H9 (cell line): ENCODE measurements at regions not wholly inside any gene's neighbourhood (a gene's known extent, or its start where the extent isn't known, plus 50 kb on each side); places are given as distances from the start of the nearest gene placed in this dataset.

Experiments used
- DNase-seq: peaks from one replicate; pipeline ENCODE4 v3.0.0-alpha.2; 2017
- H2AFZ ChIP-seq: one replicate; pipeline ENCODE4 v1.6.1; 2013; ENCODE audit warnings: mild to moderate bottlenecking, low read length, control low read depth, moderate library complexity
- H2AK5ac ChIP-seq: 2 replicates; pipeline ENCODE4 v1.6.1; 2013; ENCODE audit warnings: low read length, control low read depth, mixed read lengths; ENCODE audit not compliant: insufficient read length
- H2BK120ac ChIP-seq: one replicate; pipeline ENCODE4 v1.6.1; 2013; ENCODE audit warnings: low read depth, mild to moderate bottlenecking, low read length, control low read depth, inconsistent platforms; ENCODE audit not compliant: poor library complexity, severe bottlenecking
- H2BK12ac ChIP-seq: 2 replicates; pipeline ENCODE4 v1.6.1; 2013; ENCODE audit warnings: low read length, control low read depth, mixed read lengths, low read depth; ENCODE audit not compliant: insufficient read length
- H2BK15ac ChIP-seq: 2 replicates; pipeline ENCODE4 v1.6.1; 2013; ENCODE audit warnings: low read depth, low read length, control low read depth
- H2BK20ac ChIP-seq: one replicate; pipeline ENCODE4 v1.6.1; 2013; ENCODE audit warnings: low read depth, mild to moderate bottlenecking, low read length, control low read depth, inconsistent platforms; ENCODE audit not compliant: poor library complexity, severe bottlenecking
- H2BK5ac ChIP-seq: 2 replicates; pipeline ENCODE4 v1.6.1; 2013; ENCODE audit warnings: low read length, control low read depth, mixed read lengths; ENCODE audit not compliant: insufficient read length
- H3K14ac ChIP-seq: 2 replicates; pipeline ENCODE4 v1.6.1; 2013; ENCODE audit warnings: low read length, control low read depth; ENCODE audit not compliant: insufficient read depth
- H3K18ac ChIP-seq: 2 replicates; pipeline ENCODE4 v1.6.1; 2013; ENCODE audit warnings: low read depth, mild to moderate bottlenecking, mixed read lengths, low read length, control low read depth; ENCODE audit not compliant: insufficient read length
- H3K23ac ChIP-seq: 2 replicates; pipeline ENCODE4 v1.6.1; 2013; ENCODE audit warnings: low read length, control low read depth, mixed read lengths, low read depth; ENCODE audit not compliant: insufficient read length
- H3K23me2 ChIP-seq: 2 replicates; pipeline ENCODE4 v1.6.1; 2013; ENCODE audit warnings: low read depth, mild to moderate bottlenecking, mixed read lengths, low read length, control low read depth; ENCODE audit not compliant: insufficient read length, poor library complexity, severe bottlenecking
- H3K27ac ChIP-seq: 2 replicates; pipeline ENCODE4 v1.5.1; 2013; ENCODE audit warnings: low read length, control low read depth, mixed read lengths, low read depth; ENCODE audit not compliant: insufficient read length
- H3K27me3 ChIP-seq: 2 replicates; pipeline ENCODE4 v1.6.1; 2013; ENCODE audit warnings: low read length, control low read depth, inconsistent platforms; ENCODE audit not compliant: insufficient read depth
- H3K4ac ChIP-seq: 2 replicates; pipeline ENCODE4 v1.6.1; 2013; ENCODE audit warnings: low read depth, mild to moderate bottlenecking, control low read depth, inconsistent platforms, low read length, moderate library complexity
- H3K4me1 ChIP-seq: 2 replicates; pipeline ENCODE4 v1.6.1; 2013; ENCODE audit warnings: low read length, control low read depth, inconsistent platforms; ENCODE audit not compliant: insufficient read depth
- H3K4me2 ChIP-seq: 2 replicates; pipeline ENCODE4 v1.6.1; 2013; ENCODE audit warnings: low read length, control low read depth, mixed read lengths; ENCODE audit not compliant: insufficient read length, insufficient read depth
- H3K56ac ChIP-seq: 2 replicates; pipeline ENCODE4 v1.6.1; 2013; ENCODE audit warnings: low read depth, mild to moderate bottlenecking, mixed read lengths, low read length, control low read depth; ENCODE audit not compliant: insufficient read length
- H3K79me1 ChIP-seq: 2 replicates; pipeline ENCODE4 v1.6.1; 2013; ENCODE audit warnings: low read depth, mild to moderate bottlenecking, moderate library complexity, low read length, control low read depth, inconsistent platforms; ENCODE audit not compliant: insufficient read depth, poor library complexity, severe bottlenecking
- H3K79me2 ChIP-seq: 2 replicates; pipeline ENCODE4 v1.6.1; 2013; ENCODE audit warnings: low read length, control low read depth, inconsistent platforms; ENCODE audit not compliant: insufficient read depth
- H3K9ac ChIP-seq: 2 replicates; pipeline ENCODE4 v1.6.1; 2013; ENCODE audit warnings: low read length, control low read depth, mixed read lengths; ENCODE audit not compliant: insufficient read length; ENCODE audit errors: extremely low read depth
- H3K9me3 ChIP-seq: one replicate; pipeline ENCODE4 v1.6.1; 2013; ENCODE audit warnings: low read depth, low read length, inconsistent platforms; ENCODE audit not compliant: control insufficient read depth
- H3T11ph ChIP-seq: one replicate; pipeline ENCODE4 v1.6.1; 2013; ENCODE audit warnings: mild to moderate bottlenecking, low read length, control low read depth, inconsistent platforms
- H4K20me1 ChIP-seq: one replicate; pipeline ENCODE4 v1.6.1; 2013; ENCODE audit not compliant: control insufficient read depth, insufficient read length, insufficient read depth
- H4K5ac ChIP-seq: 2 replicates; pipeline ENCODE4 v1.6.1; 2013; ENCODE audit warnings: low read depth, mild to moderate bottlenecking, mixed read lengths, low read length, control low read depth; ENCODE audit not compliant: insufficient read length
- H4K8ac ChIP-seq: replicated peaks from 2 replicates; pipeline ENCODE4 v1.6.1; 2013; ENCODE audit warnings: low read length, control low read depth, mixed read lengths, low read depth; ENCODE audit not compliant: insufficient read length
- H4K91ac ChIP-seq: 2 replicates; pipeline ENCODE4 v1.6.1; 2013; ENCODE audit warnings: low read depth, mild to moderate bottlenecking, moderate library complexity, mixed read lengths, low read length, control low read depth; ENCODE audit not compliant: insufficient read length
- H3K27ac Mint-ChIP-seq, 3 experiments: 2 replicates in 2 of 3; 3 replicates in 1 of 3; pipeline ENCODE4 v1.8.0; 2020 to 2021; ENCODE audit warnings: mixed read lengths in 3 of 3, mild to moderate bottlenecking in 1 of 3, moderate library complexity in 1 of 3
- H3K27me3 Mint-ChIP-seq: 2 replicates; pipeline ENCODE4 v1.8.0; 2021; ENCODE audit warnings: low read depth, mild to moderate bottlenecking, moderate library complexity, mixed read lengths
- H3K36me3 Mint-ChIP-seq, 3 experiments: 2 replicates in 2 of 3; 3 replicates in 1 of 3; pipeline ENCODE4 v1.8.0; 2020 to 2021; ENCODE audit warnings: low read depth in 3 of 3, mixed read lengths in 3 of 3; ENCODE audit not compliant: insufficient read depth in 1 of 3
- H3K4me1 Mint-ChIP-seq, 2 experiments: 2 replicates each; pipeline ENCODE4 v1.8.0; 2020; ENCODE audit warnings: mixed read lengths in 2 of 2
- H3K4me3 Mint-ChIP-seq, 2 experiments: 2 replicates in 1 of 2; 3 replicates in 1 of 2; pipeline ENCODE4 v1.8.0; 2020 to 2021; ENCODE audit warnings: mild to moderate bottlenecking in 2 of 2, mixed read lengths in 2 of 2, moderate library complexity in 1 of 2
- H3K9me3 Mint-ChIP-seq, 2 experiments: 2 replicates in 1 of 2; 3 replicates in 1 of 2; pipeline ENCODE4 v1.8.0; 2020; ENCODE audit warnings: mild to moderate bottlenecking in 2 of 2, mixed read lengths in 2 of 2, moderate library complexity in 1 of 2
- WGBS: extraction: QIAGEN DNeasy Blood & Tissue Kit; methylation state at CpG from one replicate; pipeline ENCODE4 v1.1.7; 2013; ENCODE audit warnings: missing lambda C conversion rate, low lambda C conversion rate, mixed read lengths; ENCODE audit not compliant: insufficient read length; ENCODE audit errors: extremely low coverage; 5-methylcytosine and 5-hydroxymethylcytosine counted together
- TF ChIP-seq, protein P1 (sequence below): fragments of 200-600 bp; sonication (generic); conservative IDR thresholded peaks from 3 replicates; pipeline ENCODE4 v1.8.0; 2021; ENCODE audit warnings: antibody characterized with exemption, mild to moderate bottlenecking

GRCh38 chr3:1469687-1470086 lies 376.9 kb downstream of the CNTN6 start:
- no peak overlapping the region for H3K56ac ChIP-seq
- no peak overlapping the region for H2BK12ac ChIP-seq
- H3K79me1 ChIP-seq, result no peaks in the 10 kb centered on the region
- no peaks in the 10 kb centered on the region for H3K4me1 ChIP-seq
- no peak overlapping the region for H3K23ac ChIP-seq
- H3K79me2 ChIP-seq, result no peaks in the 10 kb centered on the region
- no peaks in the 10 kb centered on the region for H3K27me3 Mint-ChIP-seq
- TF ChIP-seq, protein P1, sequence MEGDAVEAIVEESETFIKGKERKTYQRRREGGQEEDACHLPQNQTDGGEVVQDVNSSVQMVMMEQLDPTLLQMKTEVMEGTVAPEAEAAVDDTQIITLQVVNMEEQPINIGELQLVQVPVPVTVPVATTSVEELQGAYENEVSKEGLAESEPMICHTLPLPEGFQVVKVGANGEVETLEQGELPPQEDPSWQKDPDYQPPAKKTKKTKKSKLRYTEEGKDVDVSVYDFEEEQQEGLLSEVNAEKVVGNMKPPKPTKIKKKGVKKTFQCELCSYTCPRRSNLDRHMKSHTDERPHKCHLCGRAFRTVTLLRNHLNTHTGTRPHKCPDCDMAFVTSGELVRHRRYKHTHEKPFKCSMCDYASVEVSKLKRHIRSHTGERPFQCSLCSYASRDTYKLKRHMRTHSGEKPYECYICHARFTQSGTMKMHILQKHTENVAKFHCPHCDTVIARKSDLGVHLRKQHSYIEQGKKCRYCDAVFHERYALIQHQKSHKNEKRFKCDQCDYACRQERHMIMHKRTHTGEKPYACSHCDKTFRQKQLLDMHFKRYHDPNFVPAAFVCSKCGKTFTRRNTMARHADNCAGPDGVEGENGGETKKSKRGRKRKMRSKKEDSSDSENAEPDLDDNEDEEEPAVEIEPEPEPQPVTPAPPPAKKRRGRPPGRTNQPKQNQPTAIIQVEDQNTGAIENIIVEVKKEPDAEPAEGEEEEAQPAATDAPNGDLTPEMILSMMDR, result no peak
- H3K27ac ChIP-seq, result no peak overlapping the region
- H3K4ac ChIP-seq, result no peak overlapping the region
- H3K9me3 ChIP-seq, result no peaks in the 10 kb centered on the region
- peaks cover 0 to 2% of the 10 kb centered on the region in 2 experiments; a peak in 1 of 5 replicates for H3K9me3 Mint-ChIP-seq
- no peak for DNase-seq
- no peak overlapping the region for H2BK120ac ChIP-seq
- no peak overlapping the region for H4K5ac ChIP-seq
- H3K27ac Mint-ChIP-seq, result no peak overlapping the region
- H3K9ac ChIP-seq, result no peak overlapping the region
- H3K4me1 Mint-ChIP-seq, result peaks cover 0 to under 1% of the 10 kb centered on the region in 2 experiments; a peak in 1 of 4 replicates
- H3T11ph ChIP-seq, result no peak overlapping the region
- H4K91ac ChIP-seq, result no peak overlapping the region
- H2BK15ac ChIP-seq, result no peak overlapping the region
- no peak overlapping the region for H3K4me2 ChIP-seq
- no peak overlapping the region for H3K4me3 Mint-ChIP-seq
- no peak overlapping the region for H4K8ac ChIP-seq
- H3K23me2 ChIP-seq, result no peaks in the 10 kb centered on the region
- no peak overlapping the region for H2BK5ac ChIP-seq
- H4K20me1 ChIP-seq, result no peaks in the 10 kb centered on the region
- no peak overlapping the region for H3K18ac ChIP-seq
- no peaks in the 10 kb centered on the region for H3K36me3 Mint-ChIP-seq
- H2AFZ ChIP-seq, result no peak overlapping the region
- no peak overlapping the region for H2AK5ac ChIP-seq
- no peak overlapping the region for H2BK20ac ChIP-seq
- no peaks in the 10 kb centered on the region for H3K27me3 ChIP-seq
- no CpG with 5 or more reads among the region's 2 CpGs for WGBS
- no peak overlapping the region for H3K14ac ChIP-seq
